ENCODE measurements at regions not wholly inside any gene's neighbourhood (a gene's known extent, or its start where the extent isn't known, plus 50 kb on each side); places are given as distances from the start of the nearest gene placed in this dataset.
"Not testable (repeated sequence)": the region's sequence is repeated elsewhere in the genome, so short reads cannot be mapped to it uniquely, and the experiment has no call there.

GRCh38 chr6:167704396-167704901 is 122.3 kb upstream of the AFDN start:
- H3K4me3 ChIP-seq (ENCODE audit: low read depth in 1 of 3, low read length in 3 of 3), result no peak overlapping the region
- DNase-seq (no peak), FAIRE-seq (no peak)
- H3K36me3 ChIP-seq (ENCODE audit: control insufficient read depth in 3 of 3, insufficient read depth in 2 of 3, low read depth in 1 of 3, low read length in 3 of 3), result no peaks in the 10 kb centered on the region
- H3K4me1 ChIP-seq (ENCODE audit: control insufficient read depth in 3 of 3, insufficient read depth in 2 of 3, low read depth in 1 of 3, low read length in 2 of 3), result peaks cover 0 to 4% (median 3%) of the 10 kb centered on the region in 3 donors
- no peaks in the 10 kb centered on the region for H3K9me3 ChIP-seq (ENCODE audit: control insufficient read depth in 2 of 2, insufficient read depth in 1 of 2, low read depth in 1 of 2, low read length in 1 of 2)
- 79 to 84% (median 80%) methylated on average over 12 of the region's 12 CpGs for WGBS, 3 donors
- no peaks in the 10 kb centered on the region for H3K27me3 ChIP-seq (ENCODE audit: control insufficient read depth in 3 of 3, insufficient read depth in 3 of 3, low read length in 3 of 3)
- no peak overlapping the region for H3K27ac ChIP-seq (ENCODE audit: low read depth in 1 of 3, low read length in 2 of 3)

GRCh38 chr6:167705211-167705750 is 121.4 kb upstream of the AFDN start:
- no peak overlapping the region for H3K27ac ChIP-seq (ENCODE audit: low read depth in 1 of 3, low read length in 2 of 3)
- H3K9me3 ChIP-seq (ENCODE audit: control insufficient read depth in 2 of 2, insufficient read depth in 1 of 2, low read depth in 1 of 2, low read length in 1 of 2), result no peaks in the 10 kb centered on the region
- no peak for FAIRE-seq
- H3K27me3 ChIP-seq (ENCODE audit: control insufficient read depth in 3 of 3, insufficient read depth in 3 of 3, low read length in 3 of 3), result no peaks in the 10 kb centered on the region
- H3K4me3 ChIP-seq (ENCODE audit: low read depth in 1 of 3, low read length in 3 of 3), result no peak overlapping the region
- H3K36me3 ChIP-seq (ENCODE audit: control insufficient read depth in 3 of 3, insufficient read depth in 2 of 3, low read depth in 1 of 3, low read length in 3 of 3), result no peaks in the 10 kb centered on the region
- H3K4me1 ChIP-seq (ENCODE audit: control insufficient read depth in 3 of 3, insufficient read depth in 2 of 3, low read depth in 1 of 3, low read length in 2 of 3), result peaks cover 0 to 1% (median 0%) of the 10 kb centered on the region in 3 donors
- DNase-seq, result no peak
- WGBS, 3 donors, result 84 to 85% (median 85%) methylated on average over 26 of the region's 26 CpGs

GRCh38 chr6:167706313-167707109 is 120.2 kb upstream of the AFDN start:
- no peak overlapping the region for H3K4me3 ChIP-seq (ENCODE audit: low read depth in 1 of 3, low read length in 3 of 3)
- H3K36me3 ChIP-seq (ENCODE audit: control insufficient read depth in 3 of 3, insufficient read depth in 2 of 3, low read depth in 1 of 3, low read length in 3 of 3), result no peaks in the 10 kb centered on the region
- whole genome bisulfite sequencing, 3 donors, result 75 to 88% (median 76%) methylated on average over 28 of the region's 28 CpGs
- no peaks in the 10 kb centered on the region for H3K9me3 ChIP-seq (ENCODE audit: control insufficient read depth in 2 of 2, insufficient read depth in 1 of 2, low read depth in 1 of 2, low read length in 1 of 2)
- DNase-seq (no peak), FAIRE-seq (no peak)
- H3K4me1 ChIP-seq (ENCODE audit: control insufficient read depth in 3 of 3, insufficient read depth in 2 of 3, low read depth in 1 of 3, low read length in 2 of 3), result peaks cover 0 to 4% (median under 1%) of the 10 kb centered on the region in 3 donors
- no peaks in the 10 kb centered on the region for H3K27me3 ChIP-seq (ENCODE audit: control insufficient read depth in 3 of 3, insufficient read depth in 3 of 3, low read length in 3 of 3)
- no peak overlapping the region for H3K27ac ChIP-seq (ENCODE audit: low read depth in 1 of 3, low read length in 2 of 3)

- Histone ChIP-seq H3K4me3 (ENCODE audit: low read depth in 1 of 3, low read length in 3 of 3) (no peak overlapping the region), H3K27ac (ENCODE audit: low read depth in 1 of 3, low read length in 2 of 3) (no peak overlapping the region), H3K4me1 (ENCODE audit: control insufficient read depth in 3 of 3, insufficient read depth in 2 of 3, low read depth in 1 of 3, low read length in 2 of 3) (peaks cover 0 to 18% (median 3%) of the 10 kb centered on the region in 3 donors), H3K9me3 (ENCODE audit: control insufficient read depth in 2 of 2, insufficient read depth in 1 of 2, low read depth in 1 of 2, low read length in 1 of 2) (no peaks in the 10 kb centered on the region), H3K27me3 (ENCODE audit: control insufficient read depth in 3 of 3, insufficient read depth in 3 of 3, low read length in 3 of 3) (no peaks in the 10 kb centered on the region), H3K36me3 (ENCODE audit: control insufficient read depth in 3 of 3, insufficient read depth in 2 of 3, low read depth in 1 of 3, low read length in 3 of 3) (no peaks in the 10 kb centered on the region)
- DNase-seq, result no peak
- no peak for FAIRE-seq
- WGBS, 3 donors, result 82 to 85% (median 84%) methylated on average over 25 of the region's 25 CpGs
Observed at GRCh38 chr6:167707686-167708500, 118.8 kb upstream of the AFDN start.

- Histone ChIP-seq H3K27ac (ENCODE audit: low read depth in 1 of 3, low read length in 2 of 3) (no peak overlapping the region), H3K4me3 (ENCODE audit: low read depth in 1 of 3, low read length in 3 of 3) (no peak overlapping the region), H3K4me1 (ENCODE audit: control insufficient read depth in 3 of 3, insufficient read depth in 2 of 3, low read depth in 1 of 3, low read length in 2 of 3) (peaks cover 0 to 21% (median 4%) of the 10 kb centered on the region in 3 donors), H3K27me3 (ENCODE audit: control insufficient read depth in 3 of 3, insufficient read depth in 3 of 3, low read length in 3 of 3) (peaks cover 0 to 2% (median 0%) of the 10 kb centered on the region in 3 donors), H3K36me3 (ENCODE audit: control insufficient read depth in 3 of 3, insufficient read depth in 2 of 3, low read depth in 1 of 3, low read length in 3 of 3) (no peaks in the 10 kb centered on the region), H3K9me3 (ENCODE audit: control insufficient read depth in 2 of 2, insufficient read depth in 1 of 2, low read depth in 1 of 2, low read length in 1 of 2) (no peaks in the 10 kb centered on the region)
- no peak for DNase-seq
- WGBS, 3 donors, result 81 to 86% (median 82%) methylated on average over 15 of the region's 15 CpGs
- FAIRE-seq, result no peak
Observed at GRCh38 chr6:167708501-167709094, 118.1 kb upstream of the AFDN start.

- Histone ChIP-seq H3K9me3 (ENCODE audit: control insufficient read depth in 2 of 2, insufficient read depth in 1 of 2, low read depth in 1 of 2, low read length in 1 of 2) (no peaks in the 10 kb centered on the region), H3K4me3 (ENCODE audit: low read depth in 1 of 3, low read length in 3 of 3) (no peak overlapping the region), H3K36me3 (ENCODE audit: control insufficient read depth in 3 of 3, insufficient read depth in 2 of 3, low read depth in 1 of 3, low read length in 3 of 3) (no peaks in the 10 kb centered on the region), H3K4me1 (ENCODE audit: control insufficient read depth in 3 of 3, insufficient read depth in 2 of 3, low read depth in 1 of 3, low read length in 2 of 3) (peaks cover 0 to 21% (median 4%) of the 10 kb centered on the region in 3 donors), H3K27ac (ENCODE audit: low read depth in 1 of 3, low read length in 2 of 3) (no peak overlapping the region), H3K27me3 (ENCODE audit: control insufficient read depth in 3 of 3, insufficient read depth in 3 of 3, low read length in 3 of 3) (peaks cover 0 to 2% (median 0%) of the 10 kb centered on the region in 3 donors)
- 74 to 85% (median 77%) methylated on average over 6 to 7 of the region's 7 CpGs for whole genome bisulfite sequencing, 3 donors
- FAIRE-seq (no peak), DNase-seq (no peak)
Observed at GRCh38 chr6:167709196-167709595, 117.5 kb upstream of the AFDN start.

- not testable (repeated sequence) for H3K27ac ChIP-seq (ENCODE audit: low read depth in 1 of 3, low read length in 2 of 3); H3K9me3 ChIP-seq (ENCODE audit: control insufficient read depth in 2 of 2, insufficient read depth in 1 of 2, low read depth in 1 of 2, low read length in 1 of 2); H3K36me3 ChIP-seq (ENCODE audit: control insufficient read depth in 3 of 3, insufficient read depth in 2 of 3, low read depth in 1 of 3, low read length in 3 of 3); FAIRE-seq; H3K4me3 ChIP-seq (ENCODE audit: low read depth in 1 of 3, low read length in 3 of 3); DNase-seq; H3K27me3 ChIP-seq (ENCODE audit: control insufficient read depth in 3 of 3, insufficient read depth in 3 of 3, low read length in 3 of 3)
- 94 to 96% (median 94%) methylated on average over 11 of the region's 11 CpGs for WGBS, 3 donors
- H3K4me1 ChIP-seq (ENCODE audit: control insufficient read depth in 3 of 3, insufficient read depth in 2 of 3, low read depth in 1 of 3, low read length in 2 of 3), result peaks cover 0 to 21% (median 4%) of the 10 kb centered on the region in 3 donors
Observed at GRCh38 chr6:167709776-167710336, 116.9 kb upstream of the AFDN start.

Measured in small intestine (tissue), 7 donors.